NCI-H524 treated with DMSO at 0.1 percent for 48 hours (cell line): ENCODE measurements at regions not wholly inside any gene's neighbourhood (a gene's known extent, or its start where the extent isn't known, plus 50 kb on each side); places are given as distances from the start of the nearest gene placed in this dataset.

ENCODE experiments used
- DNase-seq: peaks from one replicate; lab custom pipeline; 2025; lab: John Stamatoyannopoulos, UW

- DNase-seq = no peak
Observed at GRCh38 chr19:29096896-29097295, 116.1 kb downstream of the UQCRFS1 start.

- no peak for DNase-seq
Observed at GRCh38 chr19:29093553-29093908, 119.4 kb downstream of the UQCRFS1 start.

- DNase-seq = no peak
Observed at GRCh38 chr19:29092712-29093552, 120.0 kb downstream of the UQCRFS1 start.

GRCh38 chr19:29090783-29091526, 122.0 kb downstream of the UQCRFS1 start:
- no peak for DNase-seq

- DNase-seq = no peak
Observed at GRCh38 chr19:29089315-29089870, 123.6 kb downstream of the UQCRFS1 start.

DNA sequence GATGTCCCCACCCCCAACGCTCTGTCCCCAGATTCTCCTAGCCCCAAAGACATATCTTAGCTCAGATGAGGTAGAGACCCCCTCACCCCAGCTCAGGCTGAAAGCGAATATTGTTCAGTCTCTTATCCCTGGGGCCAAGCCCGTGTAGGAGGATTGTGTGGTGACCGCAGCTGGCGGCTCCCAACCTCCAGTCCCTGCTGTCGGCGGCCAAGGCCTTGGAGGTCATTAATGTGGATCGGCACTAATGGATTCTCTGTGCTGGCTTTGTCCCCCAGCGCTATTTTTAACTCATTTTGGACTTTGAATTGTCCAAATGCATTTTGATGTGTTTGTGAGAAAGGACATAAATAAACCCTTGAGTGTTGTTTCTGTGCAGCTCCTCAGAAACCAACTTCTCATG, 124.2 kb downstream of the UQCRFS1 start:
- no peak for DNase-seq

- no peak for DNase-seq
Observed at GRCh38 chr19:29086646-29087045, 126.3 kb downstream of the UQCRFS1 start.

- no peak for DNase-seq
Observed at GRCh38 chr19:29086182-29086581, 126.8 kb downstream of the UQCRFS1 start.

DNA sequence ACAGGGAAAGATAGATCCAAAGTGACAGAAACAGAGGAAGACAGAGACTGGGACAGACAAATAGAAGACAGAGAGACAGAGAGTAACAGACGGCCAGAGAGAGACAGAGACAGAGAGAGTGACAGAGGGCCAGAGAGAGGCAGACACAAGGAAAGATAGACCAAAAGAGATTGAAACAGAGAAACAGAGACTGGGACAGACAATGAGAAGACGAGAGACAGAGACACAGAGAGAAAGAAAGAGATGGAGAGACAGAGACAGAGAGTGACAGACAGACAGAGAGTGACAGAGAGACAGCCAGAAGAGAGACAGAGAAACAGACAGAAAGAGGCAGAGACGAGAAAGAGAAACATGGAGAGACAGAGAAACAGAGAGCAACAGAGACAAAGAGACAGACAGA, 127.3 kb downstream of the UQCRFS1 start:
- no peak for DNase-seq

DNA sequence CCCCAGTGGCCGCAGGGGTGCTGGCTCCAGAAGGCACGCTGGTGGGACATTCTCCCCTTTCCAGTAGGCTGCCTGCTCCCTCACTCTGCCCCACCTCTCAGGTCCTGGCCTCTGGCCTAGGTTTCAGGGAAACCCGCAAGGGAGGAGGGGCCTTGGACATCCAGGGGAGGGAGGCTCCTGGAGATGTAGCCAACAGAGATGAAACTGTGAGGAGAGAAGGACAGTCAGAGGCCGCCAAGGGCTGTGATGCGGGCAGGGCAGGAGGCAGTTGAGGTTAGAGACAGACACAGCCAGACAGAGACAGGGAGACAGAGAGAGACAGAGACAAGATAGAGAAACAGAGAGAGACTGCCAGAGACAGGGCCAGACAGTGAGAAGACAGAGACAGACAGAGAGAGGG, 127.7 kb downstream of the UQCRFS1 start:
- no peak for DNase-seq

- DNase-seq = no peak
Observed at GRCh38 chr19:29084266-29084665, 128.7 kb downstream of the UQCRFS1 start.

DNA sequence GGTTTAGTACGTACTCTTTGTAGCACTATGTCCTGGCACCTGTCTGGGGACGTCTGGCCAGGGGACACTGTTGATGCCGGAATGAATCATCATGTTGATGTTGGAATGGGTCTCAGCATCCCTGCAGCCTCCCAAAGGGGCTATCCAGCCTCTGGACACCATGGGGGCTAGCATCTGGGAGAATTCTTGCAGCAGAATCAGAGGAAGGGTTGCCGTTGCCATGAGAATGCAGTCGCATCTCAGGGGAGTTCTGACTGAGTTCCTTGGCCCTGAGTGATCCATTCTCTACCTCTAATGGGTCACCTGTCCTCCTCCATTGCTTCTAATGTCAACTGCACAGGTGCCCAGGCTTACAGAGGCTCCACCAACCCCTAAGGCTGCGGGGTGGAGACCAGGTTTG, 129.1 kb downstream of the UQCRFS1 start:
- DNase-seq = no peak

- no peak for DNase-seq
Observed at GRCh38 chr19:29079356-29080032, 133.5 kb downstream of the UQCRFS1 start.

- DNase-seq = no peak
Observed at GRCh38 chr19:29076963-29077362, 136.0 kb downstream of the UQCRFS1 start.

- no peak for DNase-seq
Observed at GRCh38 chr19:29076161-29076560, 136.8 kb downstream of the UQCRFS1 start.

GRCh38 chr19:29075149-29075548, 137.8 kb downstream of the UQCRFS1 start:
- DNase-seq = no peak

DNA sequence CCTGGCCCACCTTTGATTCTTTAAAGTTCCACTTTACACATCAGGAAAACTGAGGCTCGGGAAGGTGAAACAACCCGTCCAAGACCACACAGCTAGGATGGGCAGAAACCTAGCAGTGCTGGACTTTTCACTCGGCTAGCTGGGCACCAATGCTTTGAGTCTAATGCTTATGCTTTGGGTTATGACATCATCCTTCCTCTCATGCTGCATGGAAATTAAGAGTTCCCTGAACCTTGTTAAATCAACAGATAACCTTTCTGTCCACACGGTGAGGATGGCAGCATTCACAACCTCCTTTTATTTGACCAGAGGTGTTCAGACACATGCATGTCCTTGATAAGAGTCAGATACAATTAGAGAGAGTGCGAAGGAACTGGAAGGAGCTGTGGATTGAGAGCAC, 138.4 kb downstream of the UQCRFS1 start:
- no peak for DNase-seq

GRCh38 chr19:29067831-29068230, 145.1 kb downstream of the UQCRFS1 start:
- DNase-seq = no peak

GRCh38 chr19:29062475-29063435, 150.2 kb downstream of the UQCRFS1 start:
- no peak for DNase-seq

GRCh38 chr19:29060813-29061364, 152.1 kb downstream of the UQCRFS1 start:
- DNase-seq = no peak

GRCh38 chr19:29056535-29056934, 156.4 kb downstream of the UQCRFS1 start:
- DNase-seq = no peak
